HG03045 (cell line): ENCODE measurements at regions not wholly inside any gene's neighbourhood (a gene's known extent, or its start where the extent isn't known, plus 50 kb on each side); places are given as distances from the start of the nearest gene placed in this dataset.

Experiments used
- ATAC-seq: cut with Tn5 transposase; IDR thresholded peaks from one replicate; pipeline ENCODE4 v1.9.1; 2021; ENCODE audit warnings: mild to moderate bottlenecking, moderate library complexity; ENCODE audit not compliant: unreplicated experiment

DNA sequence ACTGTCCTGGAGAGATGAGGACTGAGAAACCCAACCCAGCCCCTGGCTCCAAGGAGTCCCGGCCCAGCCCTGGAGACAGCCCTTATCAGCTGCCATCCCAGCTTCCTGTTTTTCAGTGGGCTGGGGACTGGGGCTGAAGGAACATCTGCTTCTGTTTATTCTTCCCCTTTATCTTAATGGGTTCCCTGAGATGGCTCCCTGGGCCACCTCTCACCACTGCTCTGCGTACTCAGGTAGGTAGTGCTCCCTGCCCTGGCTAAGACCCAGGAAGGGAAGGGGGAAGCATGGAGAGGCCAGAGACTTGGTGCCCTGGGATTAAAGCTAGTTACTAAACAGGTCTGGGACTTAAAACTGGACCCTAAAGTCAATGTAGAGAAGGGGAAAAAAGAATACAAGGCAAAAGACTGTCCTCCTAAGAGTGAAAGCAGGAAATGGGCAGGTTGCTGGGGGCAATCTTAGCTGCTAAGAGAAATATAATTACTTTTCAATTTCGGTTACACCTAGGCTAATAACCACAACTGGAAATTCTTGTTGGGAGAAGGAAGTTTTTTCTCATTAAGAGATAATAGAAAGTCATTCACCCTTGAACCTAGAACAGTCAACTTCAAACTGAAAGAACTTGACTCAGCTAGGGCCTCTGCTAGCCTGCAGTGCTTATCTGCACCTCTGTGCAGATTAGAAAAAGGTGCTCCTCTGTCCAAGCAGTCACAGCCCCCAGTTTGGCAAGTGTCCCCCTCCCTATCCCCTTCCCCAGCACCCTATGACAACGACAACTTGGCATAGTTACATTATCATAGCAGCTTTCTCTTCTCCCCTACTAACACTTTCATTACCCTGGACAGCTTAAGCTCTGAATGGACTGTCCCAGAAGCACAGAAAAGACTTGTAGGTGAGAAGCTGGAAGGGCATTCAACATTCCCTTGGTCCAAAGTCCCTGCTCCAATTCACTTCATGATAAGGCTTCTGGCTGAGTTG lies 65.6 kb upstream of the KDM7A start:
- peak; percentile 62 for ATAC-seq

DNA sequence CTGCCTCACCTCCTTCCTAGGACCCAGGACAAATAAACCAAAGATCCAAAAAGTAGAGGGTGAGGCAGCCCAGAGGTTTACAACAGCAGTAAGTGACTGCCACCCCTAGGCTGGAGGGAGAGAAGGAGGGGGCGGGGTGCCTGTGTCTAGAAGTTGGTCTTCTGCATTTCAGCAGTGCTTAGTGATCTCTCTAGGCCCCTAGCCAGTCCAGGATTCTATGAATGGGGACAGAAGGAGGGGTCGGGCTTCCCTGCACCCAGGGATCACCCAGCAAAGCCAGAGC lies 62.8 kb upstream of the KDM7A start:
- no peak for ATAC-seq

GRCh38 chr7:140238778-140239652 lies 62.2 kb upstream of the KDM7A start:
- ATAC-seq = no peak

DNA sequence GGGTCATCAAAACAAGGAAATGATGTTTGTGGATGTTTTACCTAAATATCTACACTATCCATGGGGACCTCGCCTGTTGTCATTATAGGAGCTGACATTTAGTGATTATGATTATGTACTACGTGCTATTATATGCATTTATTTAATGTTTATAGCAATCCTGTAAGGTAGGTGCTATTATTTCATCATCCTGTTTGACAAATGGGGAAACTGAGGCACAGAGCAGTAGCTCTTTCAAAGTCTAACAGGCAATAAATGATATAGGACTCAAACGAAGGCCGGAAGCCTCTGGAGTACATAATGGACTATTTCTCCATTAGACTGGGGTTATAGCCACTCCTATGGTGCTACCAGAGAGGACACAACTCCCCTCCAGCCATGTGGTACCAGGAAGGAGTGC lies 60.6 kb upstream of the KDM7A start:
- ATAC-seq = no peak

DNA sequence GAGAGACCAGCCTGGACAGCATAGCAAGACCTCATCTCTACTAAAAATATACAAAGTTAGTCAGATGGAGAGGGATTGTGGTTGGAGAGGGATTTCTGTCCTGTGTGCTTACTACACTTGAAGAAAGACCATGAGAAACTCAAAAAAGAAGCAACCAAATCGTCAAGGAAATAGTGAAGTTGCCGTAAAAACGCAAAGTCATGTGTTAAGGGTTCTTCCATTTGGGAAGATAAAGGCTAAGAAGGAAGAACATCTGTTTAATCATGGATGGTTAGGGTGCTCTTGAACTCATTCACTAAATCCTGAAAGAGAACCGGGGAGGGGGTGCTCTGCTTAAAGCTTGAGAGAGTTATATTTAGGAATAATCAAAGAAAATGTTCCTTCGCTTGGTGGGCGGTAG lies 59.8 kb upstream of the KDM7A start:
- no peak for ATAC-seq

DNA sequence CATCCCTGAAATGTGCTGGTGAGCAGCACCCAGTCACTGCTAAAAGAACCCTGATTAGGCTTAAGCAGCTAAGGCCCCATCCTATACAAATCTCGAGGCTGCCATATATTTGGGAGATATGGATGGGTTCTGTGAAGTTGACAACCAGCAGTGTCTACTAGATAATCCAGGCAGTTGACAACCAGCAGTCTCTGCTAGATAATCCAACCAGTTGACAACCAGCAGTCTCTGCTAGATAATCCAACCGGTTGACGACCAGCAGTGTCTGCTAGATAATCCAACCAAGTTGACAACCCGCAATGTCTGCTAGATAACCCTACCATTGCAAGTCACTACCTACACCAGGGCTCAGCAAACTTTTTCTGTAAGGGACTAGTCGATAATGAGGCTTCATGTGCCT lies 58.3 kb upstream of the KDM7A start:
- no peak for ATAC-seq

DNA sequence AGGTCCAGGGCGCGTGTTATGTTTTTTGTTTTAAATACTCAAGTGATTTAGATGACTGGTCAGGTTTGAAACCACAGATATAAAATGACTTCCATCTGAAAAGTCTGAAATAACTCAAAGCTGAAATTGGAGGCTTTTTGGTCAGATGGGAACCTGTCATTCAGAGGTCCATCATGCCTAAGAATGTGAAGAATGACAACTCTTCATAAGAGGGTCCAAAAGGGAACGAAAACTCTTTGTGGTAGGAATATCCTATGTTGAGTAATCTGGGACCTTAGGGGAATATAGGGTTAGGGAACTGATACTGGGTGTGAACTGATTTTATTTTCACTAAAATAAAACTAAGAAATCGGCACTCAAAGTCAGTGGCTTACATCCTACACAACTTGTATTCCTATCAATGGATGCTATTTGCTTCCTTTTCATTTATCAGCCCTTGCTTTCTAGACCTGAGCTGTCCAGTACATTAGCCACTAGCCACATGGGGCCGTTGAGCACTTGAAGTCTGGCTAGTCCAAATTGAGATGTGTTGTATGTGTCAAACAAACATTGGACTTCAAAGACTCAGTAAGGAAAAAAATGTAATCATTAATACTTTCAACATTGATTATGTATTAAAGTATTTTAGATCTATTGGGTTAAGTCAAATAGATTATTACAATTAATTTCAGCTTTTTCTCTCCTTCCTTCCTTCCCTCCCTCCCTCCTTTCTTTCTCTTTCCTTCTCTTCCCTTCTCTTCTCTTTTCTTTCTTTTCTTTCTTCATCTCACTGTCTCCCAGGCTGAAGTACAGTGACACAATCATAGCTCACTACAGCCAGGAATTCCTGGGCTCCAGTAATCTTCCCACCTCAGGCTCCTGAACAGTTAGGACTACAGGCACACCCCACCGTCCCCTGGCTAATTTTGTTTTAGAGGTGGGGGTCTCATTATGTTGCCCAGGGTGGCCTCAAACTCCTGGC lies 56.5 kb upstream of the KDM7A start:
- no peak for ATAC-seq

GRCh38 chr7:140231771-140232491 lies 55.1 kb upstream of the KDM7A start:
- no peak for ATAC-seq

- no peak for ATAC-seq
Observed at GRCh38 chr7:140230861-140231770, 54.3 kb upstream of the KDM7A start.

GRCh38 chr7:140230516-140230860 lies 53.7 kb upstream of the KDM7A start:
- ATAC-seq = no peak

DNA sequence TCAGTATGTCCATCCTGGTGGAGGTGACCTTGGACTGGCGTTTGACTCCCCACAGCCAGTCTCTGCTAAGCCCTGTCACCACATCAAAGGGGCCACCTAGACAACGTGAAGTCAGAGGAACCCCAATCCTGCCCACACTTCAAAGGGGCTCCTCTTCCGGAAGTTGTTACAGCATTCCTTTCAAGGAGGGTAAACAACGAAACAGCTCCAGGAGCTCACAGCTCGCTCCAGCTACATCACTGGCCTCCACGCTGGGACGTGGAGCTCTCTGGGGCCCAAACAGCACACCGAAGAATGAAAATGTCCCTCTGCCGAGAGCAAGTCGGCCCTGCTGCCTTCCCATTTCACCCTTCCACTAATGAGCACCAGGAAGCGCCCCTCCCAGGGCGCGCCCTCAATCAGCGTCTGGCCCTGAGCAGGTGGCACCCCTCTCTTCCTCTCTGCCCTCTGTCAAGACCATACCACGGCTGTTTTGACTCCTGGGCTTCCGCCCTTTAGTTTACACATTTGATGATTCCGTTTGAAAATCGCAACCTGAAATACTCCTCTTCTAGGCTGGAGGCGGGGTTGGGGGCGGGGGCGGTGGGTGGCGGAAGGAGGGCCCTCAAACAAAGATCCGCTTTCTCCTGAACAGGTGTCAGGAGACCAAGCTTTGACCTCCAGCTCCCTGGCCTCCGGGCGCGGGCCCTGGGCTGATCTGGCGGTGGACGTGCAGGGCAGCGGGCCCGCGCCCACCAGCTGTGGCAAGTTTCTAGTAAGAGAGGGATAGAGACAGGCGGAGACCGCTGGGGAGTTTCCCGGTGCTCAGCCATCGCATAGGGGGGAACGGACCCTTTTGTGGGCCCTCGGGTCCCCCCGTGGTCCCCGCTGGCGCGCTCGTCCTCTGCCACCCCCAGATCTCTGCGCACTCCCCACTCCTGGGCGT lies 53.1 kb upstream of the KDM7A start:
- no peak for ATAC-seq

DNA sequence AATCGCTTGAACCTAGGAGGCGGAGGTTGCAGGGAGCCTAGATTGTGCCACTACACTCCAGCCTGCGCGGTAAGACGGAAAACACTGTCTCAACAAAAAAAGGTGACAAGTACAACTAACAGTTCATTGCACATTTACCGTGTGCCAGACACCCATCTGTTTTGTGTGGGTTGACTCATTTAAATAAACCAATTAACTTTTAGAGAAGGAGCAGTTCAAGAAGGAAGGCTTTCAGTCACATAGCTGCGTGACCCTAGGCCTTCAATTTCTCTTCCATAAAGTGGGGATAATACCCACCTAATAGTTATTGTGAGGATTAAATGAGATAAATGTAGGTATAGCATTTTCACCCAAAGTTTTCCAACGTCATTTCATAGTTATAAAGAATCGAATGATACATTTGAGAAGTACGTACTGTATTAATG lies 52.3 kb upstream of the KDM7A start:
- no peak for ATAC-seq
